NB4 (cell line): ENCODE measurements at regions not wholly inside any gene's neighbourhood (a gene's known extent, or its start where the extent isn't known, plus 50 kb on each side); places are given as distances from the start of the nearest gene placed in this dataset.

Experiments
- DNase-seq: peaks from one replicate; pipeline ENCODE4 v3.0.0; 2010; ENCODE audit warnings: low read depth
- H3K4me3 ChIP-seq: one replicate; pipeline ENCODE4 v1.5.1; 2011; ENCODE audit warnings: mild to moderate bottlenecking, low read depth, low read length, moderate library complexity
- MYC ChIP-seq: IDR thresholded peaks from 2 replicates; pipeline ENCODE4 v1.6.1; 2011; ENCODE audit warnings: low read depth, low read length
- POLR2A ChIP-seq: IDR thresholded peaks from 2 replicates; pipeline ENCODE4 v1.6.1; 2011; ENCODE audit warnings: mild to moderate bottlenecking; ENCODE audit not compliant: insufficient read length; ENCODE audit errors: extremely low read depth
- TF ChIP-seq, protein P1 (sequence below): IDR thresholded peaks from one replicate; pipeline ENCODE4 v1.5.1; 2012; ENCODE audit warnings: low read depth, low read length
- TF ChIP-seq, protein P2 (sequence below): IDR thresholded peaks from 2 replicates; pipeline ENCODE4 v1.6.1; 2011; ENCODE audit warnings: low read depth, low read length

- no peak for DNase-seq
- H3K4me3 ChIP-seq = no peak overlapping the region
- TF ChIP-seq MYC (no peak), POLR2A (no peak)
- TF ChIP-seq, protein P1, sequence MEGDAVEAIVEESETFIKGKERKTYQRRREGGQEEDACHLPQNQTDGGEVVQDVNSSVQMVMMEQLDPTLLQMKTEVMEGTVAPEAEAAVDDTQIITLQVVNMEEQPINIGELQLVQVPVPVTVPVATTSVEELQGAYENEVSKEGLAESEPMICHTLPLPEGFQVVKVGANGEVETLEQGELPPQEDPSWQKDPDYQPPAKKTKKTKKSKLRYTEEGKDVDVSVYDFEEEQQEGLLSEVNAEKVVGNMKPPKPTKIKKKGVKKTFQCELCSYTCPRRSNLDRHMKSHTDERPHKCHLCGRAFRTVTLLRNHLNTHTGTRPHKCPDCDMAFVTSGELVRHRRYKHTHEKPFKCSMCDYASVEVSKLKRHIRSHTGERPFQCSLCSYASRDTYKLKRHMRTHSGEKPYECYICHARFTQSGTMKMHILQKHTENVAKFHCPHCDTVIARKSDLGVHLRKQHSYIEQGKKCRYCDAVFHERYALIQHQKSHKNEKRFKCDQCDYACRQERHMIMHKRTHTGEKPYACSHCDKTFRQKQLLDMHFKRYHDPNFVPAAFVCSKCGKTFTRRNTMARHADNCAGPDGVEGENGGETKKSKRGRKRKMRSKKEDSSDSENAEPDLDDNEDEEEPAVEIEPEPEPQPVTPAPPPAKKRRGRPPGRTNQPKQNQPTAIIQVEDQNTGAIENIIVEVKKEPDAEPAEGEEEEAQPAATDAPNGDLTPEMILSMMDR = no peak
- TF ChIP-seq, protein P2, sequence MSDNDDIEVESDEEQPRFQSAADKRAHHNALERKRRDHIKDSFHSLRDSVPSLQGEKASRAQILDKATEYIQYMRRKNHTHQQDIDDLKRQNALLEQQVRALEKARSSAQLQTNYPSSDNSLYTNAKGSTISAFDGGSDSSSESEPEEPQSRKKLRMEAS = no peak
These were observed 501.5 kb downstream of the BCL11A start for GRCh38 chr2:60051991-60052390.

DNA sequence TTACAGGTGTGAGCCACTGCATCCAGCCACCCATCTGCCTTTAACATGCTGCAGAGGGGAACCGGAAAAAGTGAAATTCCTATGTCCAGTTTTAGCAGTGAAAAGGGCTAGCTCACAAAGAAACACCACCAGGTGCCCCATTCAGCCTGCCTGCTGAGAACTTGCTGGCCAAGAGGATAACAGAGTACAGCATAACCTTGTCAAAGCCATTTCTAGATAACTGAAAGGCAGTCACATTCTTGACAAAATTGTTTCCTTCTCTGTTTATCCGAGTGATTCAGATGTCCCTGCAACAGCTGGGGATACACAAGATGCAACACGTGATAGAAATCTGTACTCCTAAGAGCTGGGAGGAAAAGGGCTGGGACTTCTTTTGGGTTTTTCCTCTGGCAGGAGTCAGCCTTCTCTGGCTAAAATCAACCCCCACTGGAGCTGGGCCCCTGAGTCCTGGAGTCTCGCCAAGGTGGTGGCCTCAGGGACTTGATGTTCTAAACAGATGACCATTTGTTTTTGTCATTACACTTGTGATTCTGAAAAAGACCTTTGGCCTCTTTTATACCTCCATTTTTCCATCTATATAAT is 505.4 kb downstream of the BCL11A start:
- DNase-seq = no peak
- no peak for TF ChIP-seq MYC
- TF ChIP-seq POLR2A = no peak
- TF ChIP-seq, protein P1 = no peak
- TF ChIP-seq, protein P2 = no peak
- H3K4me3 ChIP-seq = no peak overlapping the region

- TF ChIP-seq MYC = no peak
- TF ChIP-seq POLR2A = no peak
- TF ChIP-seq, protein P1 = no peak
- TF ChIP-seq, protein P2 = no peak
- no peak for DNase-seq
- H3K4me3 ChIP-seq = no peak overlapping the region
These were observed 506.1 kb downstream of the BCL11A start for GRCh38 chr2:60047347-60047746.

- no peak for DNase-seq
- TF ChIP-seq POLR2A (no peak), MYC (no peak)
- TF ChIP-seq, protein P2 = no peak
- TF ChIP-seq, protein P1 = no peak
- H3K4me3 ChIP-seq = no peak overlapping the region
These were observed 506.9 kb downstream of the BCL11A start for GRCh38 chr2:60046529-60046928.

DNA sequence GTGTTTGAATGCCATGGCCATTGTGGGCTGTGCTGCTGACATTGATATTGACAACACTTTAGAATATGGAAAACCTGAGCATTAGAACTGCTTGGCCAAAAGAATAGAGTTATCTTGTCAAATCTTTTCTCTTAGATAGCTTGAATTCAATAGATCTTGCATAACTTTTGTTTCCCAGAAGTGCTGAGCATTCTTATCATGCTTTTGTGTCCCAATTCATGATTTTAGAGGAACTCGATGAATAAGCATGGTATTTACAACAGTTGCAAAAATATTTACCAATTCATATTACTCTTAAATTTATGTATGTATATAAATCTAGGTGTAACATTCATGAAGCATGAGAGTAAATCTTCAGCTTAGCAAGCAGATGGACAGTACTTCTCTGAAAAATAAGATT is 508.0 kb downstream of the BCL11A start:
- TF ChIP-seq, protein P1 = no peak
- TF ChIP-seq MYC (no peak), POLR2A (no peak)
- TF ChIP-seq, protein P2 = no peak
- no peak for DNase-seq

DNA sequence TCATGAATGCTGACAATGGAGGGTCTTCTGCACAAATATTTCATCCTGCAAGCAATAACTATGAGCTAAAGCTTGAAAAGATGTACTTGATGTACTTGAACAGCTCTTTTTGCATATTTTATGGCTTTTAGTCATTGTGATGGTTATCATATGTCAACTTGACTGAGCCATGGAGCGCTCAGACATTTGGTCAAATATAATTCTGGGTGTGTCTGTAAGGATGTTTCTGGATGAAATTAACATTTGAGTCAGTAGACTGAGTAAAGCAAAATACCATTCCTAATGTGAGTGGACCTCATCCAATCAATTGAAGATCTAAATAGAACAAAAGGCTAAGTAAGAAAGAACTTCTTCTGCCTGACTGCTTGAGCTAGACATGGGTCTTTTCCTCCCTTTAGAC is 509.0 kb downstream of the BCL11A start:
- TF ChIP-seq, protein P2 = no peak
- TF ChIP-seq MYC (no peak), POLR2A (no peak)
- TF ChIP-seq, protein P1 = no peak
- no peak overlapping the region for H3K4me3 ChIP-seq
- no peak for DNase-seq

More for the DNA sequence above, 508.0 kb downstream of the BCL11A start:
- no peak overlapping the region for H3K4me3 ChIP-seq
